ENCODE measurements at regions not wholly inside any gene's neighbourhood (a gene's known extent, or its start where the extent isn't known, plus 50 kb on each side); places are given as distances from the start of the nearest gene placed in this dataset.

- no peak for TF ChIP-seq ELK1 (IDR thresholded peaks at IDR 0.05; ENCODE audit: low read depth, low read length)
- TF ChIP-seq RAD21 (conservative IDR thresholded peaks at IDR 0.05 in 1 of 2, IDR thresholded peaks at IDR 0.05 in 1 of 2): no peak
- no peak for TF ChIP-seq JUNB (IDR thresholded peaks at IDR 0.05)
- TF ChIP-seq POLR2A (IDR thresholded peaks at IDR 0.05; ENCODE audit: low read length): no peak
- no peak for TF ChIP-seq NR3C1 (IDR thresholded peaks at IDR 0.05)
- TF ChIP-seq CTCF (IDR thresholded peaks at IDR 0.05): no peak
- no peak for TF ChIP-seq CEBPB (IDR thresholded peaks at IDR 0.05)
- TF ChIP-seq ZFP36 (IDR thresholded peaks at IDR 0.05; ENCODE audit: borderline replicate concordance, partially characterized antibody): no peak
- TF ChIP-seq HDAC2 (IDR thresholded peaks at IDR 0.05): no peak
- TF ChIP-seq JUN (IDR thresholded peaks at IDR 0.05): no peak
- TF ChIP-seq MAFK (IDR thresholded peaks at IDR 0.05; ENCODE audit: partially characterized antibody): no peak
- TF ChIP-seq RFX5 (IDR thresholded peaks at IDR 0.05): no peak
- TF ChIP-seq EP300 (IDR thresholded peaks at IDR 0.05): no peak
Observed at GRCh38 chr9:88933607-88934379, 57.5 kb upstream of the S1PR3 start.
